OCI-LY3 (cell line): ENCODE measurements at regions not wholly inside any gene's neighbourhood (a gene's known extent, or its start where the extent isn't known, plus 50 kb on each side); places are given as distances from the start of the nearest gene placed in this dataset.

ENCODE experiments used
- H2AFZ ChIP-seq: fragments of 200-600, 300-600 bp; shearing (Covaris generic); 2 replicates; pipeline ENCODE4 v1.6.0; 2014; ENCODE audit warnings: antibody characterized with exemption, low read depth, low read length
- H3K27ac ChIP-seq: fragments of 200-600, 300-600 bp; sonication (generic); 2 replicates; pipeline ENCODE4 v1.5.1; 2014; ENCODE audit warnings: mild to moderate bottlenecking, low read length, moderate library complexity, mixed read lengths
- H3K27me3 ChIP-seq: fragments of 200-600, 300-600 bp; sonication (generic); 2 replicates; pipeline ENCODE4 v1.6.1; 2014; ENCODE audit warnings: low read depth, low read length, mixed read lengths
- H3K36me3 ChIP-seq: fragments of 200-600, 300-600 bp; sonication (generic); replicated peaks from 2 replicates; pipeline ENCODE3; 2014; ENCODE audit warnings: low read depth, low read length, mixed read lengths
- H3K4me1 ChIP-seq: fragments of 300-600, 200-600 bp; sonication (generic); 2 replicates; pipeline ENCODE4 v1.6.1; 2014; ENCODE audit warnings: low read length, mixed read lengths
- H3K4me2 ChIP-seq: fragments of 200-600, 300-600 bp; sonication (generic); 2 replicates; pipeline ENCODE4 v1.6.1; 2014; ENCODE audit warnings: low read length, mixed read lengths
- H3K4me3 ChIP-seq: fragments of 300-600, 200-600 bp; sonication (generic); 2 replicates; pipeline ENCODE4 v1.5.1; 2014; ENCODE audit warnings: antibody characterized with exemption, mild to moderate bottlenecking, low read length, moderate library complexity
- H3K79me2 ChIP-seq: fragments of 300-600, 200-600 bp; shearing (Covaris generic); 2 replicates; pipeline ENCODE4 v1.6.1; 2014; ENCODE audit warnings: mild to moderate bottlenecking, low read length, mixed read lengths
- H3K9ac ChIP-seq: fragments of 300-600, 200-600 bp; shearing (Covaris generic); 2 replicates; pipeline ENCODE4 v1.6.0; 2014; ENCODE audit warnings: mild to moderate bottlenecking, low read length, moderate library complexity
- H3K9me3 ChIP-seq: fragments of 200-600, 300-600 bp; shearing (Covaris generic); 2 replicates; pipeline ENCODE4 v1.6.1; 2014; ENCODE audit warnings: low read length, mixed read lengths; ENCODE audit not compliant: insufficient read depth
- H4K20me1 ChIP-seq: fragments of 200-600, 300-600 bp; sonication (generic); 2 replicates; pipeline ENCODE4 v1.6.1; 2016; ENCODE audit warnings: low read length, mixed read lengths; ENCODE audit not compliant: insufficient read depth
- CTCF ChIP-seq: fragments of 200-600, 300-600 bp; sonication (generic); IDR thresholded peaks from 2 replicates; pipeline ENCODE4 v1.5.1; 2014; ENCODE audit warnings: antibody characterized with exemption, low read length, low read depth
- EZH2phosphoT487 ChIP-seq: fragments of 200-600 bp; shearing (Covaris generic); IDR thresholded peaks from 2 replicates; pipeline ENCODE4 v1.6.1; 2018; ENCODE audit warnings: antibody characterized with exemption, mixed run types, low read depth

- peaks cover 6% of the 10 kb centered on the region; the same call in 1 of the 2 replicates for H3K27me3 ChIP-seq
- H3K4me3 ChIP-seq: no peak overlapping the region
- no peak overlapping the region for H2AFZ ChIP-seq
- H3K4me1 ChIP-seq: no peaks in the 10 kb centered on the region
- no peaks in the 10 kb centered on the region for H3K79me2 ChIP-seq
- H3K9me3 ChIP-seq: no peaks in the 10 kb centered on the region
- no peak for TF ChIP-seq EZH2phosphoT487
- no peak for TF ChIP-seq CTCF
- no peak overlapping the region for H3K9ac ChIP-seq
- H3K27ac ChIP-seq: no peak overlapping the region
- no peaks in the 10 kb centered on the region for H4K20me1 ChIP-seq
- no peaks in the 10 kb centered on the region for H3K36me3 ChIP-seq
- no peak overlapping the region for H3K4me2 ChIP-seq
These were observed 144.1 kb upstream of the DPH6 start for GRCh38 chr15:35690089-35690488.

- H3K27me3 ChIP-seq: peaks cover 6% of the 10 kb centered on the region; the same call in 1 of the 2 replicates
- no peak overlapping the region for H3K27ac ChIP-seq
- H3K4me3 ChIP-seq: no peak overlapping the region
- H3K4me1 ChIP-seq: no peaks in the 10 kb centered on the region
- H3K4me2 ChIP-seq: no peak overlapping the region
- no peaks in the 10 kb centered on the region for H3K9me3 ChIP-seq
- H3K36me3 ChIP-seq: no peaks in the 10 kb centered on the region
- no peak overlapping the region for H2AFZ ChIP-seq
- TF ChIP-seq CTCF (no peak), EZH2phosphoT487 (no peak)
- H3K9ac ChIP-seq: no peak overlapping the region
- H3K79me2 ChIP-seq: no peaks in the 10 kb centered on the region
- H4K20me1 ChIP-seq: no peaks in the 10 kb centered on the region
These were observed 144.7 kb upstream of the DPH6 start for GRCh38 chr15:35690698-35691116.

- H3K36me3 ChIP-seq: no peaks in the 10 kb centered on the region
These were observed 145.3 kb upstream of the DPH6 start for GRCh38 chr15:35691173-35691761.

More at GRCh38 chr15:35691173-35691761, 145.3 kb upstream of the DPH6 start:
- no peaks in the 10 kb centered on the region for H3K79me2 ChIP-seq
- no peaks in the 10 kb centered on the region for H4K20me1 ChIP-seq
- no peak for TF ChIP-seq CTCF
- no peak for TF ChIP-seq EZH2phosphoT487
- H2AFZ ChIP-seq: no peak overlapping the region
- H3K4me3 ChIP-seq: no peak overlapping the region
- peaks cover 6% of the 10 kb centered on the region; the same call in 1 of the 2 replicates for H3K27me3 ChIP-seq
- no peak overlapping the region for H3K9ac ChIP-seq
- no peak overlapping the region for H3K4me2 ChIP-seq
- H3K9me3 ChIP-seq: no peaks in the 10 kb centered on the region
- H3K27ac ChIP-seq: no peak overlapping the region
- no peaks in the 10 kb centered on the region for H3K4me1 ChIP-seq
